ENCODE measurements at regions not wholly inside any gene's neighbourhood (a gene's known extent, or its start where the extent isn't known, plus 50 kb on each side); places are given as distances from the start of the nearest gene placed in this dataset.

DNA sequence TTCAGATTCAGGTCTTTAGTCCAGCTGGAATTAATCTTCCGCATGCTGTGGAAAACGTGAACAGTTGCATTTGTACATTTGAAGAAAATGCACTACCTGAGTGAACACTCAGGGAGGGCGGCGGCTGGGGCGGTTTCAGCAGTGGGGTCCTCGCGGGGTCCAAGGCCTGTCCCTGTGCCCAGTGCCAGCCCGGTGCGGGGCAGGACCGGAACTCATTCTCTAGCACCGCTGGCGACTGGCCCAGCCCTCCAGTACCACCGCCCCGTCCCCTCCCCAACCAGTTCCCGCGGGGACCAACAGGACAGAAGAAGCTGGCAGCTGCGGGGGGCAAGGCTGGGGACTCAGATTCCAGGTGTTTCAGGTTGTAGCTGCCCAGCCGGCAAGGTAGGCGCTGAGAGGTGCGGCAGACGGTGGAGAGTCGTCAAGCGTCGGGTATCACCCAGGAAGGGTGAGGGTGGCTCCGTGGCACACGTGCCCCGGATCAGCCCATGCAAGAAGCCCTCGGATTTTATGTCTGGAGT, 72.2 kb upstream of the ARNT2 start:
- TF ChIP-seq SUZ12 (IDR thresholded peaks at IDR 0.05; ENCODE audit: low read length), result no peak
- no peak for TF ChIP-seq CHD2 (IDR thresholded peaks at IDR 0.05; ENCODE audit: low read length)
- no peak for TF ChIP-seq TCF12 (IDR thresholded peaks at IDR 0.05; ENCODE audit: low read depth, low read length)
- TF ChIP-seq ATF2 (IDR thresholded peaks at IDR 0.05; ENCODE audit: low read length), result no peak
- no peak for TF ChIP-seq SAP30 (IDR thresholded peaks at IDR 0.05; ENCODE audit: insufficient read depth, insufficient replicate concordance, low read length)
- no peak for TF ChIP-seq EZH2 (IDR thresholded peaks at IDR 0.05; ENCODE audit: low read depth, low read length, severe bottlenecking)
- no peak for TF ChIP-seq CREB1 (IDR thresholded peaks at IDR 0.05)
- TF ChIP-seq, protein P1, sequence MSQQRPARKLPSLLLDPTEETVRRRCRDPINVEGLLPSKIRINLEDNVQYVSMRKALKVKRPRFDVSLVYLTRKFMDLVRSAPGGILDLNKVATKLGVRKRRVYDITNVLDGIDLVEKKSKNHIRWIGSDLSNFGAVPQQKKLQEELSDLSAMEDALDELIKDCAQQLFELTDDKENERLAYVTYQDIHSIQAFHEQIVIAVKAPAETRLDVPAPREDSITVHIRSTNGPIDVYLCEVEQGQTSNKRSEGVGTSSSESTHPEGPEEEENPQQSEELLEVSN (IDR thresholded peaks at IDR 0.05), result no peak
- TF ChIP-seq JUND (IDR thresholded peaks at IDR 0.05; ENCODE audit: low read length), result no peak
- TF ChIP-seq CEBPB (IDR thresholded peaks at IDR 0.05; ENCODE audit: low read depth, low read length), result no peak
- no peak for TF ChIP-seq GABPA (IDR thresholded peaks at IDR 0.05; ENCODE audit: borderline replicate concordance, insufficient read depth, low read length)
- Histone ChIP-seq H3K9ac (replicated peaks in 1 of 4; ENCODE audit: extremely low read depth in 1 of 4, low read depth in 3 of 4, low read length in 3 of 4) (no peak overlapping the region), H4K8ac (ENCODE audit: extremely low read depth, insufficient read depth, low read length) (no peak overlapping the region), H3K18ac (ENCODE audit: extremely low read depth, low read length) (no peak overlapping the region), H3K9me3 (ENCODE audit: insufficient read depth in 2 of 2, low read depth in 1 of 2, low read length in 1 of 2) (peaks cover 0 to 3% of the 10 kb centered on the region in 2 experiments; a peak in 2 of 4 replicates), H3K4ac (replicated peaks; ENCODE audit: insufficient read length, low read depth, low read length) (no peak overlapping the region), H2BK20ac (ENCODE audit: low read length) (no peak overlapping the region), H2BK120ac (replicated peaks; ENCODE audit: low read depth, low read length) (no peak overlapping the region), H3K56ac (replicated peaks; ENCODE audit: insufficient read length, low read depth, low read length) (no peak overlapping the region), H3K79me1 (ENCODE audit: low read depth, low read length) (no peaks in the 10 kb centered on the region), H3K4me1 (replicated peaks in 1 of 4; ENCODE audit: control insufficient read depth in 3 of 4, insufficient read depth in 4 of 4, low read length in 3 of 4) (no peaks in the 10 kb centered on the region), H4K5ac (ENCODE audit: insufficient read length, low read depth, low read length) (no peak overlapping the region), H3K79me2 (ENCODE audit: control insufficient read depth in 1 of 2, insufficient read depth in 2 of 2, low read length in 2 of 2) (no peaks in the 10 kb centered on the region), H3K23me2 (ENCODE audit: low read depth, low read length) (no peaks in the 10 kb centered on the region), H3K14ac (ENCODE audit: insufficient read length) (no peak overlapping the region), H3K27ac (ENCODE audit: low read depth, low read length) (no peak overlapping the region), H3K23ac (ENCODE audit: insufficient read length) (no peak overlapping the region), H2AFZ (ENCODE audit: low read length) (no peak overlapping the region), H3K4me3 (ENCODE audit: extremely low read depth in 1 of 4, insufficient read depth in 2 of 4, low read depth in 3 of 4, low read length in 4 of 4) (no peak overlapping the region), H3K4me2 (ENCODE audit: insufficient read depth in 1 of 2, low read depth in 2 of 2, low read length in 2 of 2) (no peak overlapping the region), H4K20me1 (replicated peaks in 1 of 2; ENCODE audit: control insufficient read depth in 1 of 2, insufficient read depth in 2 of 2, low read length in 2 of 2) (no peaks in the 10 kb centered on the region), H3K27me3 (replicated peaks in 1 of 4; ENCODE audit: control insufficient read depth in 3 of 4, extremely low read depth in 1 of 4, insufficient read depth in 3 of 4, low read length in 3 of 4) (no peaks in the 10 kb centered on the region), H3K36me3 (ENCODE audit: control insufficient read depth in 2 of 4, insufficient read depth in 4 of 4, low read length in 3 of 4) (no peaks in the 10 kb centered on the region), H2BK5ac (ENCODE audit: low read depth, low read length) (no peak overlapping the region), H4K91ac (replicated peaks; ENCODE audit: insufficient read length, low read length) (no peak overlapping the region), H2BK15ac (ENCODE audit: low read length) (no peak overlapping the region), H2AK5ac (ENCODE audit: low read depth, low read length) (no peak overlapping the region), H2BK12ac (ENCODE audit: low read depth, low read length) (no peak overlapping the region)
- ChIA-PET CTCF (ENCODE audit: partially characterized antibody) (interaction anchor here (1.0 kb wide), 1 partner anchor 19 kb away, joined by 3 read pairs; no protein-coding TSS in a partner anchor), POLR2A (ENCODE audit: partially characterized antibody) (no interaction called here)
- no peak for FAIRE-seq
- DNase-seq (ENCODE audit: low read depth in 1 of 2, low spot score in 2 of 2), result no peak
- 90% methylated on average over 28 of the region's 28 CpGs; no CpG with 5 or more reads in 1 of the 2 experiments for WGBS, 2 experiments (ENCODE audit: extremely low coverage in 1 of 2, insufficient coverage in 1 of 2, insufficient read length in 1 of 2, insufficient replicate concordance in 2 of 2, low coverage in 1 of 2, low lambda C conversion rate in 2 of 2, missing lambda C conversion rate in 1 of 2)

Measured in H1 (cell line).